NCI-H460 (cell line): ENCODE measurements at regions not wholly inside any gene's neighbourhood (a gene's known extent, or its start where the extent isn't known, plus 50 kb on each side); places are given as distances from the start of the nearest gene placed in this dataset.
A peak's percentile ranks its signal among the peaks of the same experiment; 100 is the strongest.

Experiments used
- DNase-seq: peaks from one replicate; pipeline ENCODE4 v3.0.0-alpha.2; 2016; ENCODE audit warnings: low read depth; ENCODE audit errors: extremely low read depth

DNA sequence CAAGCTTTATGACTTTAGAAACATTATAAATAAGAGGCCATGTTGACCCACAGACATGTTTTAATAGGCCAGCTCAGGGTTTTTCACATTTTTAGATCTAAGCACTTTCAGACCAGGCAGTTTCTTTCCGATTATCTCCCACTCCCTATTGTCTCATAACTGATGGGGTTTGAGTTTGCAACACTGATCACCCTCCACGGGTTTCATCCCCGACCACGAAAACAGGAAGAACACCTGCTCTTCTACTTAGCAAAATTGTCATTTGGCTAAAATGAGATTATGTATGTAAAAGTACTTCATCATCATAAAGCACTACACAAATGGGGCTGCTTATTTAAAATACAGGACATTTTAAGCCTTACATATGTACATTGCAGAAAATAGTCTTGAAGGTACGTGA, 407.9 kb downstream of the HNRNPD start:
- DNase-seq: no peak

DNA sequence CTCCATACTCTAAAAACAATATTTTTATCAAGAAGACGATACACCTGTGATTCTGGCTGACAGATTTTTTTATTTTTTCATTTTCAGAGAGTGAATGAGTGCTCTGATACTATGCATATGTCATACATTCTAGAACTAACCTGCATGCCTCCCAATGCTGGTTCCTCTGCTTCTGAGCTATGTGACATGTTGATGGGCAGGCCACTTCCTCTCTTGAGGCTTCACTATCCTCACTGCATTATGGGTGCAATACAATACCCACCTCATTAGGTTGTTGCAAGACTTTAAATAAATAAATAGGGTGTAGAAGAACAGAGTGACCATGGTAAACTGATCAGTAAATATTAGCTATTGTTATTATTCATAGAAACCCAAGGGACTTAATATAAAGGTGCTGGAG, 408.3 kb downstream of the HNRNPD start:
- DNase-seq: no peak

DNA sequence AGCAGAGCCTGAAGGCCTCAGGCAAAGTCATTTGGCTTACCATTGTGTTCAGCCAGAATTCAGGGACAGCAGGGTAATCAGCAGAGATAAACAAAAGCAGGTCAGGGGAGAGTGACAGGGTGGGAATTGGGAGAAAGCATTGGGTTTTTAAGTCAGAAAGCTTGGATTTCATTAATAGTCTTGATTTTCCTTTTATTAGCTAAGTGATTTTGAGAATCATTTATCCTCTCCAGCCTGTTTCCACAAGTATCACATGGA, 410.1 kb downstream of the HNRNPD start:
- no peak for DNase-seq

DNA sequence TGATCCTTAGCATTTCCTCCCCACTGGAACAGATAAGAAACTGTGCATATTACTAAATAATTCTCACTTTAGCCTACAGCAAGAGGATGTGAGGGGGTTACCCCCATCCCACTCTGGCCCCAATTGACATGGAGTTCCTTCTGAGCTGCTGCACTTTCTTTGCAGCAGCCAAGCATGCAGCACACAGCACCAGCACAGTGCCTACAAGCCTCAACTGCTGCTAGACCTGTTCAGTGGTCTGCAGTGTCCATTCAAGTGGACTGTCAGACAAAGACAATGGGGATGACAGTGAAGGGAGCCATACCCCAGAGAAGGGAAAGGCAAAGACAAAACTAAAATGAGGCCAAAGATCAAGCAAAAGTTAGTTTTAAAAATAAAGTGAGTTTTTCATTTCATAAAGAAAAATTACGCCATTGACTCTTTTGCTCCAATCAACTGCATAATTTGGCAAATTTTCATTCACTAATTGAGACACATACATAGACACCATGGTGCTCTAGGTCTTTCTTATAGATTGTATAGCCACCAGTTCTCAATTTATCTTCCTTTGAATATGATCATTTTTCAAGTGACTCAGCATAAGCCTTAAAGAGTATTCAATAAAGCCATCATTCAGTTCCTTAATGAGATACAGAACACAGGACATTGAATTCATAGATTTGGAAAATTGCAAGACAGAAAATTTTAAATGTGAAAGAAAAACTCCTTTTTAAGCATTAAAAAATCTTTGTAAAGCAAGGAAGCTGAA, 410.6 kb downstream of the HNRNPD start:
- no peak for DNase-seq

DNA sequence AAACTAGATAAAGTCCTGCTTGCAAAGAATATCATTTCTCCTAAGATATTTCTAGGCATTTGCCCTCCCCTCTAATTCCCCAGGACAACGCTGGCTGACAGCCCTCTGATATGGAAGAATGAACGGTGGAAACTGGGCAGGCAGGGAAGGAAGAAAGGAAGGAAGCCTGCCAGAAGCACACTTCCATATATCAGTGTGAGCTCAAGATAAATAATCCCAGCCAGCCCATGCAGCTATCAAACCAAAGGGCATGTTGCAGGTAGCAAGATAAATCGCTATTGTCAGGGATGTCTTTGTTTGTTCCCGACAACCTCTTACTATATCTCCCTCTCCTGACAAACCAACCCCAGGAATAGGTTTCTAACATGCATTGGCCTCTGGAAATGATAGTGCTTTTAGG, 412.8 kb downstream of the HNRNPD start:
- no peak for DNase-seq

DNA sequence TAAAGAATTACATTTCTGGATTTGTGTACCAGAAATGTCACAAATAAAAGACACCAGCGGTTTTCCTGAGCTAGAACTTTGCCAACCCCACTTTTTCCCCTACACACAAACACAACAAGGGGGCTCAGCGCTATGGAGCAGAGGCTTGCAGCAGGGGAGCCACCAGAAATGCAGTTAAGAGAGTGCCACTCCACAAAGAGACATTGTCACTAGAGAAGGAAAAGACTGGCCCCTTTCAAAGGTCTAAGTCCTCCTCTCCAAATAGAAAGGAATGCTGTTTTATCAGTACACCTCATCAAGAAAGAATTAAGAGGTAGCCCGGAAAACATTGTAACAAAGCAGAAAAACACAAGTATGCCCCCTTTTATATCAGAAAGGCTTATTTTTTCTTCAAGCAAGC, 419.5 kb downstream of the HNRNPD start:
- no peak for DNase-seq

DNA sequence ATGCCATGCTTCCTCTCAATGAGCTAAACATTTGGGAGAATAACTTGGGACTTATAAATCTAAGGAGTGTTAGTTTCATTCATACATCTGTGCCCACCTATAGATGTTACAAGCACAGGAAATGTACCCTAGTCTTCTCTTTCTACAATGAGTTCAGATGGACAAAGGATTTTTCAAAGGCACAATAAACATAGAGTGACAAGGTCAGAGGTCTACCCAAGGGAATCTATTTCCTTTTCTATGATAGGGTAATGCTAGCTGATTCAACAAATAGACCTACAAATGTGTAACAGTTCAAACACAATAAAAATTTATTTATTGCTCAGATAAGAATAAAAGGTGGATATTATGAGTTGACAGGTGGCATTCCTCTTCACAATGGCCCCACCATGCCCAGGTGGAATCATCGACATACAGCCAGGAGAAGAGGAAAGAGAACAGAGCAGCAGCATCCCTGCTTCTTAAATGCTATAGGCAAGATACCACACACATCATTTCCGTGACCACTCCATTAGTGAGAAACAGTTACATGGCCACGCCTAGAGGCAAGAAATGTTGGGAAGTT, 421.8 kb downstream of the HNRNPD start:
- DNase-seq: no peak

DNA sequence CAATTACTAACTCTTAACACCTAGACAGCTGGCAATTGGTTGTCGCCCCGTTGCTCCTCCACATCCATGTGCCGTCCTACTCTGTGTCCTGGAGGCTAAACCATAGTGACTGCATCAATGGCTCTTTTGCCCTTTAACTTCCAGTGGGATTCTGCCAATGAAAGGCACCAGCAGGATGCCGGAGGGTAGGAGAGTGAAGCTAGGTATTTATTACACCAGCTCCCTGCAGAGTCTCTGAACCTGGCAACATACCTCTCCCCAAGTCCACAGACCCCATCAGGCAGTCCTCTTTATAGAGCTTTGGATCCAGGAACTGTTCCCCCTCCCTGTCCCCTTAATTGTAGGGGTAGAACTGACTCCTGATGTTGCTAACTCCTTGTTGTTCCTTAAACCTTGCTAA, 426.8 kb downstream of the HNRNPD start:
- DNase-seq: no peak

DNA sequence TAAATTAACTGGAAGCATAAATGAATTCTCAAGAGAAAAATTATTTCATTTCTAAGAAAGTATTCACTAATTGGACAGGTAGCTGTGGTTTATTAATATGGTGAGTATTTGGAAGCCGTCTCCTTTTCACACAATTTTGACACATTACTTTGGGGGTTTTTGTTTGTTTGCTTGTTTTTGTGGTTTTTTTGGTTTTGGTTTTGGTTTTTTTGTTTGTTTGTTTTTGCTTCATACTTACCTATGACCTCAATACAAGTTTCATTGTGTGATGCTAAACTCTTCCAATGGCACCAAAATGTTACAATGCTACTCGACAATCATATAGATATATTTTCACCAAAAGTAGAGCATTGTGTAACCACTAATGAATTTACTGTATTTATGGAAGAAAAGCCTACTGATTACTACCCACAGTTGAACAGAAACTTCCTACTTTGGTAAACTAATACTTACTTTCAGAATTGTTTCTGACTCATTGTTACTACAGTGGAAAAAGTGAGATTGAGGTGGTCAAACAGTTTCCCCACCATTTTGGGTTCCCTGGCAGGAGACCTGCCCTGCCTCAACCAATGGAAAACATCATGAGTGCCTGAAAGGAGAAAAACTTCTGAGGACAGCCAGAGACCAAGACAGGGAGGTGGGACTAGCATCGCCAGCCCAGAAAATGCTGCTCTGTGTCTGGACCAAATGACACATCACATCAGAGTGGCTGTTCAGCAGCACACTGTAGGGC, 443.1 kb downstream of the HNRNPD start:
- no peak for DNase-seq

DNA sequence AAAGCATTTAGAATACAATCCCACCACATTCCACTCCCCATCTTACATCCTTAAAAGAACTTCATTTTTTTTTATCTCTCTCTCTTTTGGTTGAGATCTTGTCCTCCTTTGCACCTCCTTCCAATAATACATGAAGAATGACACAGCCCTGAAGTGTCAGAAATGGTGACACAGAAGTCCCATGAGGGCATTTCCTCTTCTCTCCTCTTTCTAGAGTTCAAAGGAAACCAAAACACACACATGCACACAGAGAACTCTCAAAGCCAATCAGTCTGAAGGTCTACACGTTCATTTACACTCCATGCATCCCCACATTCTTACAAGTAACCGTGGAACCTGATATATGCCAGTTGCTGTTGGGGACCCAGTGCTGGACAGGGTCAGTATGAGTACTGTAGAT, 450.7 kb downstream of the HNRNPD start:
- DNase-seq: no peak

DNA sequence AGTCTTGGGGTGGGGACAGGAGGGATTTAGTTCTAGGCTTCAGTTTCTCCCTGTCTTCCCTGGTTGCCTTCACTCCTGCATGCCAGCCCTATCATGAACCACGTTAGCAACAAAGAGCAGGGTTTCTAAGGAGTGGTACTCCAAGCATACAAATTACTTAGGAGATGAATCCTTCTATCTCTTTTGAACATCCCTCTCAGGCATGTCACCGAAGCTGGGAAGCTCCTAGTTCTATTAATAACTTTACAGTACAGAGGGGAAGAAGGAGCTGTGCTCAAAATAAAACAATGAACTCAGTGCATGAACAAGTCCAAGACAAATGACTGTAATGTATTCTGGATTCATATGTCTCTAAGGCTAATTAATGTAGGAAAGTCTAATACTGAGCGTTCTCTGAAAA, 450.6 kb upstream of the RASGEF1B start:
- DNase-seq: no peak

DNA sequence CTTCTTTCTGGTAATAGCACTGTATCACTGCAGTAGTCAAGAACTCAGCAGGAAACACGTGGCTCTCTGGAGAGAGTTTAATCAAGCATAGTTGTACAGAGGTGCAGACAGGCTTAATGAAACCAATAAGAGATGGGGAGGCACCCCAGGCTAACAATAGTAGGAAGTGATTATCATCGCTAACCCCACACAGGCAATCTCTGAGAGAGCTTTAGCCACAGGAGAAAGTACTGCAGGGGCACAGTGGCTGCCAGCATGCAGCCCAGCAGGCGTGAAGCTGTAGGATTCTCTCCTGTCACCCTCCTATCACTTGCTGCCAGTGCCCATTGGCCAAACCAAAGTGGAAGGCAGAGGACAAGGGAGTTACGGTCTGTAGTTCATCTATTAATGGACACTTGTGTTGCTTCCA, 450.0 kb upstream of the RASGEF1B start:
- DNase-seq: no peak

DNA sequence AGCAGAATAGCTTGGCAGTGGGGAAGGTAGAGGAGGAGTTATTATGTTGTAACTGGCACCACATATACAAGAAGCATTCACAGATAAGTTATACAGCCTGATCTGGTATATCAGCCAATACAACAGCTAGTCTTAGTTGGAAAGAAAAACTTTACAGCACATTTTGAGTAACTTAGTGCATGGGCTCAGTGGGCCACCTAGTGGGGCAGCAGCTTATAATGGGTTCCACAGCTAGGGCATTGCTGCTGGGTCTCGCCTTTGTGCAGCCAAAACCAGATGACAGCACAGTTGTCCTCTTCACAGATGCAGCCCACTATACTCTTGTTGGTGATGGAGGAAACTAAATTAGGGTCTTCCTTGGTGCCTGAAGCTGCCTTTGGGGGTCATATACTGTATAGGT, 448.1 kb upstream of the RASGEF1B start:
- DNase-seq: no peak

DNA sequence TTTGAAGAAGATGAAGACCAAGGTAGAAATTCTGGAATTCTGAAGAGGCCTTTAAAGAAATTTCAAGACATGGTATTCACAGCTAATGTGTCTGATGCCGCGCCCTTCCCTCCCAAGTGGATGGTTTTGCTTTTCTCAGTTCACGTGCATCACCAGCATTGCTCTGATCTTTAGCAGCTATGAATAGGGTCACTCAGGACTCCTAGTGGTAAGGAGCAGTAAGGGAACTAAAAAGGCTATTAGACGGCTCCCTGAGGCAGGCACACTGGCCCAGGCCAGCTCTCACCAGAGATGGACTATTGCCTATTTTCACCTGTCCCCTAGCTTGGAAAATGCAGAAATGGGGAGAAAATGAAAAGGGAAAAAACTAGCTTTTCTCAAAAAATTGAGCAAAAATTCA, 447.5 kb upstream of the RASGEF1B start:
- peak; percentile 9 for DNase-seq

DNA sequence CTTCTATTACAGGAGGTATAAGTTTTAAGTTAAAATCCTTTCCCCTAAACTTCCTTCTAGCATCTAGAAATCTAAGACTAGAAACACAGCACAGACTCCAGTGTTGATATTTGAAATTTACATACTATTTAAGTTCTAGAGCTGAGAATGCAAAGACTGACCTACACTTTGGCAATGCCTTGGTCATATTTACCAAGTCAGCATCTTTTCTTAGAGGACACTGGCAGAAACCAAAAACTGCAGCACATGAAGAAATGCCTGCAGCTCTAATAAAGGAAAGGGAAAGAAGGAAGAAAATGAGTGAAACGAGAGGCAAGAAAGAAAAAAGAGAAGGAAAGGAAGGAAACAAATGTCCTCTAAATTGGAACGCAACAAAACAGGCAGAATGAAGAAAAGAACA, 443.7 kb upstream of the RASGEF1B start:
- DNase-seq: no peak

DNA sequence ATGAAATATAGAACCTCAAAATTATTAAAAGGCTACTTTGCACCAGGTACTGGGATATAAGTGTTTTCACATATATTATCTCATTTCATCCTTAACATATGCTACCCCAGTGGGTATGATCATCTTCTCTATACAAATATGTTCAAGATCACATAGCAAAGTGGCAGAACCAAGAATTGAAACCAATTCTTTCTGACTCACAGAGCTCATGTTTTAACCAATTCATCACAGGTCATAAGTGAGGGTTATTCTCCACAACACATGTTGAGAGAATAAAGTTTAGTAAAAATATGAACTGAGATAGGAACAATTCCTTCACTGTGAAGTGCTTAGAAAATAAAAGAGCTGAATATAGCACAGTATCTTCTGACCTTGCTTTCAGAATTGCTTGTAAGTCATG, 442.9 kb upstream of the RASGEF1B start:
- no peak for DNase-seq

DNA sequence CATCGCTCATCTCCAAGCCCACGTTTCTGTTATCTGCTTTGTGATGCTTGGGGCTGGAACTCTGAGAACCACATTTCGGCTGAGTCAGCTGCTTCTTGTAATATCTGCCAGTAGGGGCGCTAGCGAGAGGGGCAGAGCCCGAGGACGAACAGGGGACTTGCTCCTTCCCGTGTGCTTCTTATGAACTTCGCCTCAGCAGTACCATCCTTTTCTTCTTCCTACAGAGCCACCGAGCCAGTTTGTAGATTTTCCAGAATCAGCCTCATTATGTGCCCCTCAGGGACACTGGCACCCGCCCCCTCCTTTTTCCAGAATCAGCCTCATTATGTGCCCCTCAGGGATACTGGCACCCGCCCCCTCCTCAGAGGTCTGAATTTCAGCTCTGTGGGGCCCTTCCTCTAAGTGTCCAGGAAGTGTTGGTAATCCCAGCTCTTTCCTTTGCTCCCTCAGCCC, 441.7 kb upstream of the RASGEF1B start:
- DNase-seq: peak; percentile 47

DNA sequence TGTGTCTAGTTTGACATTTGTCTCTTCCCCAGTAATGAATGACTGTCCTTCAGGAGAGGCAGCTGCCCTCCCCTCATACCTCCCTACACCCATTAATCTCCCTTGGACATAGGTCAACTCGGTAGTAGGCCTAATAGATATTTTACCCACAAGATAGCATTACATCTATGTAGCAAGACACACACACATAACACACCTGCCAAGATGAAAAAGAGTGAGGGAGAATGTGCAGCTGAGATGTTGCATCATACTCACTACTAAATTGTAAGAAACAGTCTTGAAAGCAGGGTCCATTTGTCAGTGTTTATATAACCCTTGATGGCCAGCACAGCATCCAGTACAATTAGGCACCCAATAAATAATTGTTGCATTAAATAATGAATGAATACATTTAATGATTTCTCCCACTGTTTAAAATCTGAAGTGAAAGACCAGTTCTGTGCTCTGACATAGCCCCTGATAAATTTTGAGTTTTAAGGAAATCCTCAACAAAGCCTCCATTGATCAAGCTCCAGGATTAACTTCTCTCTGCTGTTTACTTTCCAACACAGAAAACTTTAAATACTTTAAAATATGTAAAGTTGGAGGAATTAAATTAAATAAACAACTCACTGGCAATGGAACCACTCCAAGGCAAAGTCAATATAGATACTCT, 440.8 kb upstream of the RASGEF1B start:
- DNase-seq: no peak

DNA sequence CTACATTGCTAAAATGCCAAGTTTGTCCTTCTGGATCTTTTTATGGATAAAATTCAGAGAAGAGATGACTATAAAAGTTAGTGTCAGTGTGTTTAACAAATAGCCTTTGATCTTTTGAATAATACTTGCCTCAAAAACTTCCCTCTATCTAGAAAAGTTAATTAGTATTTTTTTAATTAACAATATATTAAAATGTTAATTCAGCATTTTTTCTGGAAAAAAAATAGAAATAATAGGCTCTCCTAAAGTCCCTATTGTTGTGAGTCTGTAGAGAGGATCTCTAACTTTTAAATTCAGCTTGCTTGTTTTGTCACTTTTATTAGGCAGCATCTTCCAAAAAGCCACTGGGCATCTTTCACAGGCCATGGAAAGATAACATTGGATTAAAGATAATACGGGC, 435.2 kb upstream of the RASGEF1B start:
- DNase-seq: no peak

DNA sequence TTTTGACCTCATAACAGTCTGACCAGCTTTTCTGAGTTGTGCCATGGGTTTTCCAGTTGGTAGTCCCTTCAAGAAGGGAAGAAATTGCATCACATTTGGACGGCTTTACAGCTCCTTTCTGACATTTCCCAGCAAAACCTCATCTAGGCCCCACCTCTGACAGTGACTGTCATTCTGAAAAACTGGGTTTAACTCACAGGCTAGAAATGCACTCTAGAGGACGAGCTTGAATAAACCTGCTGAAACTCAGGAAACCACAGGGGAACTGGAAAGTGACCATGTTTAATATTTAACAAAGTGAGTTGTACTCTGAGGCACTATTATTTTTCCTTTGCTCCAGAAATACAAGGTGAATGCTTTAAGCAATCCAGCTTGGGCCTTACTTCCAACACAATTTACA, 434.3 kb upstream of the RASGEF1B start:
- no peak for DNase-seq

DNA sequence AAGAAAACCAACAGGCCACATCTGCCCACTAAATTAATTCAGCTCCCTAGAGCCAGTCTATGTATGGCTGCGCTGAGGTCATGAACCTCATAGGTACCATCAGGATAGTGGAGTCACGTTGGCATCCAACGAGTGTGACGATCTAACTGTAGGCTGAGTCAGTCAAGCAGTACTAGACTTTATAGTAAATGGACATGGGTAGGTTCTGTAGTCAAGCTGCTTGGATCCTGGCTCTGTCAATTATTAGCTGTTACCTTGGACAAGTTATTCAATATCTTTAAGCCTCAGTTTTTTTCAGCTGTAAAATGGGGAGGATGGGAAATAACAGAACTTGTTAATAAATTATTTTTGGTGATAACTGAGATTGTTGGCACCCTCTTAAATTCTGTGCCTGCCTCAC, 432.4 kb upstream of the RASGEF1B start:
- DNase-seq: no peak

DNA sequence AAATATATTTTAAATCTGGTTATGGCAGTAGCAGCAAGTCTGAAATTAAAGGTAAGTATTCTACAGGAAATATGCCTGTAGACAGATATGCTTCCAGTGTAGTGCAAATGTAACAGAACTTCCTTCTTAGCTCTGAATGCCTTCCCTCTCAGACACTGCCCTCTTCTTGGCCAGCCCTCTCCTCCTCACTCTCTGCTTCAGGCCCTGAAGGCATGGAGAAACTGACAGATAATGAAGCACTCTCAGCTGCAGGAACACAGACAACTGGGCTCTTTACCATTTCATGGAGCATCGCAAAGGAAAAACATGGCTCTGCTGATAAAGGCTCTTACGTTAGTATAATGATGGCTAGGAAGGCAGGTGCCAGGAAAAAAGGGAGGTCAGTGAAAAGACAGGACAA, 431.5 kb upstream of the RASGEF1B start:
- no peak for DNase-seq
